ENCODE measurements at regions not wholly inside any gene's neighbourhood (a gene's known extent, or its start where the extent isn't known, plus 50 kb on each side); places are given as distances from the start of the nearest gene placed in this dataset.

DNA sequence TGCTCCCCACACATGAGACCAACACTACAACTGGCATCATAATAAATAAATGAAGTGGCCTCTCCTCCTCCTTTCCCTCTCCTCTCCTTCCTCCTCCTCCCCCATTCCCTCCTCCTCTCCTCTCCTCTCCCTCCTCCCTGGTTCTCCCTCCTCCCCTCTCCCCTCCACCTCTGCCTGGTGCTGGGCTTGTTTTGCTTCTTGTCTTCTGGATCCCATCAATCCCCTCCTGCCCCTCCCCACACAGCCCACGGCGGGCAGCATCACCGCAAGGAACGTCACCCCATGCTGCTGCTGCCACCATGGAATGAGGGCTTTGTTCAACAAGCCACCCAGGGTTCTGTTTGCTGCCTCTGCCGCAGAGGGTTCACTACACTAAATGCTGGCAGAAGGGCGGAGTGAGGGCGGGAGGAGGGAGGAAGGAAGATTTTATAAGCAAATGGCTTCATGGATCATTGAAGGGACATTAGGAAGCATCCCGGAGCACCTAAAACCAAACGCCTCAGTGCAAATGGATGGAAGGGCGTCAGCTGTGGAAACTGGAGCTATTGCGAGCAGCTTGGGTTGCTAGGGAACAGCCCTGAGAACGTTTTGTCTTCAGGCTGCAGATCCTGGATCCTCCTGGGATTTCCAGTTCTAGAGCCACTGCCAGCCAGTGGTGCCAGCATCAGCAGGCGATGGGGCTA lies 379.7 kb upstream of the ZMIZ1 start:
- TF ChIP-seq EZH2 (IDR thresholded peaks at IDR 0.05), result no peak
- no peak for TF ChIP-seq POLR2AphosphoS5 (IDR thresholded peaks at IDR 0.05; ENCODE audit: borderline replicate concordance, low read depth, low read length)
- no peak for TF ChIP-seq FOXP2 (optimal IDR thresholded peaks at IDR 0.05; ENCODE audit: control extremely low read depth, extremely low read length, insufficient read depth)

Measured in SK-N-MC (cell line).